ENCODE measurements at regions not wholly inside any gene's neighbourhood (a gene's known extent, or its start where the extent isn't known, plus 50 kb on each side); places are given as distances from the start of the nearest gene placed in this dataset.

DNA sequence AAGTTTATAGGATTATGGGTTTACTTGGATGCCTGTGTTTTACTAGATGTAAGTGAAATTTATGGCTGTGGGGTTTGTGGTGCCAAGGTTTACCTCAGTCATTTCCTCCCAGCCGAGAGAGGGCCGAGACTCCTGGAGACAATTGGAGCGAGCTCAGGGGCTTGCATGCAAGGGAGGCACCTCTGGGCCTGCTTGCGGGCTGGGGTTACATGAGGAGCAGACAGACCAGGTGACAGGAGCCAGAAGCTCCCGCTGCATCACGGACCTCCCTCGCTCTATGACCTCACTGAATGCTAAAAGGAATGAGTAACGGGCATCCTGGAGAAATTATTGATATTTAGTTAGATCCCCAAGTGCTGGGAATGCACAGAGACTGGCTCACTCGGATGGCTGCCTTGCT lies 275.2 kb upstream of the KIRREL3 start (continued):
- TF ChIP-seq, protein P1, sequence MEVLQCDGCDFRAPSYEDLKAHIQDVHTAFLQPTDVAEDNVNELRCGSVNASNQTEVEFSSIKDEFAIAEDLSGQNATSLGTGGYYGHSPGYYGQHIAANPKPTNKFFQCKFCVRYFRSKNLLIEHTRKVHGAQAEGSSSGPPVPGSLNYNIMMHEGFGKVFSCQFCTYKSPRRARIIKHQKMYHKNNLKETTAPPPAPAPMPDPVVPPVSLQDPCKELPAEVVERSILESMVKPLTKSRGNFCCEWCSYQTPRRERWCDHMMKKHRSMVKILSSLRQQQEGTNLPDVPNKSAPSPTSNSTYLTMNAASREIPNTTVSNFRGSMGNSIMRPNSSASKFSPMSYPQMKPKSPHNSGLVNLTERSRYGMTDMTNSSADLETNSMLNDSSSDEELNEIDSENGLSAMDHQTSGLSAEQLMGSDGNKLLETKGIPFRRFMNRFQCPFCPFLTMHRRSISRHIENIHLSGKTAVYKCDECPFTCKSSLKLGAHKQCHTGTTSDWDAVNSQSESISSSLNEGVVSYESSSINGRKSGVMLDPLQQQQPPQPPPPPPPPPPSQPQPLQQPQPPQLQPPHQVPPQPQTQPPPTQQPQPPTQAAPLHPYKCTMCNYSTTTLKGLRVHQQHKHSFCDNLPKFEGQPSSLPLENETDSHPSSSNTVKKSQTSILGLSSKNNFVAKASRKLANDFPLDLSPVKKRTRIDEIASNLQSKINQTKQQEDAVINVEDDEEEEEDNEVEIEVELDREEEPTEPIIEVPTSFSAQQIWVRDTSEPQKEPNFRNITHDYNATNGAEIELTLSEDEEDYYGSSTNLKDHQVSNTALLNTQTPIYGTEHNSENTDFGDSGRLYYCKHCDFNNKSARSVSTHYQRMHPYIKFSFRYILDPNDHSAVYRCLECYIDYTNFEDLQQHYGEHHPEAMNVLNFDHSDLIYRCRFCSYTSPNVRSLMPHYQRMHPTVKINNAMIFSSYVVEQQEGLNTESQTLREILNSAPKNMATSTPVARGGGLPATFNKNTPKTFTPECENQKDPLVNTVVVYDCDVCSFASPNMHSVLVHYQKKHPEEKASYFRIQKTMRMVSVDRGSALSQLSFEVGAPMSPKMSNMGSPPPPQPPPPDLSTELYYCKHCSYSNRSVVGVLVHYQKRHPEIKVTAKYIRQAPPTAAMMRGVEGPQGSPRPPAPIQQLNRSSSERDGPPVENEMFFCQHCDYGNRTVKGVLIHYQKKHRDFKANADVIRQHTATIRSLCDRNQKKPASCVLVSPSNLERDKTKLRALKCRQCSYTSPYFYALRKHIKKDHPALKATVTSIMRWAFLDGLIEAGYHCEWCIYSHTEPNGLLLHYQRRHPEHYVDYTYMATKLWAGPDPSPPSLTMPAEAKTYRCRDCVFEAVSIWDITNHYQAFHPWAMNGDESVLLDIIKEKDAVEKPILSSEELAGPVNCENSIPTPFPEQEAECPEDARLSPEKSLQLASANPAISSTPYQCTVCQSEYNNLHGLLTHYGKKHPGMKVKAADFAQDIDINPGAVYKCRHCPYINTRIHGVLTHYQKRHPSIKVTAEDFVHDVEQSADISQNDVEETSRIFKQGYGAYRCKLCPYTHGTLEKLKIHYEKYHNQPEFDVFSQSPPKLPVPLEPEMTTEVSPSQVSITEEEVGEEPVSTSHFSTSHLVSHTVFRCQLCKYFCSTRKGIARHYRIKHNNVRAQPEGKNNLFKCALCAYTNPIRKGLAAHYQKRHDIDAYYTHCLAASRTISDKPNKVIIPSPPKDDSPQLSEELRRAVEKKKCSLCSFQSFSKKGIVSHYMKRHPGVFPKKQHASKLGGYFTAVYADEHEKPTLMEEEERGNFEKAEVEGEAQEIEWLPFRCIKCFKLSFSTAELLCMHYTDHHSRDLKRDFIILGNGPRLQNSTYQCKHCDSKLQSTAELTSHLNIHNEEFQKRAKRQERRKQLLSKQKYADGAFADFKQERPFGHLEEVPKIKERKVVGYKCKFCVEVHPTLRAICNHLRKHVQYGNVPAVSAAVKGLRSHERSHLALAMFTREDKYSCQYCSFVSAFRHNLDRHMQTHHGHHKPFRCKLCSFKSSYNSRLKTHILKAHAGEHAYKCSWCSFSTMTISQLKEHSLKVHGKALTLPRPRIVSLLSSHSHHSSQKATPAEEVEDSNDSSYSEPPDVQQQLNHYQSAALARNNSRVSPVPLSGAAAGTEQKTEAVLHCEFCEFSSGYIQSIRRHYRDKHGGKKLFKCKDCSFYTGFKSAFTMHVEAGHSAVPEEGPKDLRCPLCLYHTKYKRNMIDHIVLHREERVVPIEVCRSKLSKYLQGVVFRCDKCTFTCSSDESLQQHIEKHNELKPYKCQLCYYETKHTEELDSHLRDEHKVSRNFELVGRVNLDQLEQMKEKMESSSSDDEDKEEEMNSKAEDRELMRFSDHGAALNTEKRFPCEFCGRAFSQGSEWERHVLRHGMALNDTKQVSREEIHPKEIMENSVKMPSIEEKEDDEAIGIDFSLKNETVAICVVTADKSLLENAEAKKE (CRISPR knock-in tag; IDR thresholded peaks at IDR 0.05), result no peak
- TF ChIP-seq EZH2phosphoT487 (IDR thresholded peaks at IDR 0.05; ENCODE audit: unreplicated experiment) (no peak), CREB1 (CRISPR knock-in tag; IDR thresholded peaks at IDR 0.05; ENCODE audit: low read depth) (no peak), JUNB (IDR thresholded peaks at IDR 0.05; ENCODE audit: unreplicated experiment) (no peak), ETS1 (IDR thresholded peaks at IDR 0.05) (no peak), ZNF331 (CRISPR knock-in tag; IDR thresholded peaks at IDR 0.05; ENCODE audit: low read depth) (no peak)

- Histone ChIP-seq H3K4me1 (ENCODE audit: insufficient read depth) (peaks cover 10% of the 10 kb centered on the region), H3K27ac (ENCODE audit: low read depth) (no peak overlapping the region), H4K20me1 (replicated peaks; ENCODE audit: insufficient read depth) (no peaks in the 10 kb centered on the region), H3F3A (replicated peaks; ENCODE audit: low read depth) (no peaks in the 10 kb centered on the region), H3K36me3 (ENCODE audit: insufficient read depth) (no peaks in the 10 kb centered on the region), H3K27me3 (ENCODE audit: insufficient read depth) (no peaks in the 10 kb centered on the region), H3K4me3 (no peak overlapping the region), H3K9me2 (ENCODE audit: insufficient read depth) (peaks cover 17% of the 10 kb centered on the region; the same call in 1 of the 2 replicates), H2AFZ (no peak overlapping the region), H3K79me2 (replicated peaks; ENCODE audit: insufficient read depth) (no peaks in the 10 kb centered on the region), H3K4me2 (no peak overlapping the region)
- peaks cover 2% of the 10 kb centered on the region for H3K27me3 Mint-ChIP-seq (ENCODE audit: insufficient read depth, low read depth, poor library complexity)
- H3K4me1 Mint-ChIP-seq, result peaks cover 7% of the 10 kb centered on the region
- H3K4me3 Mint-ChIP-seq, result no peak overlapping the region
- no peaks in the 10 kb centered on the region for H3K9me3 Mint-ChIP-seq
- DNase-seq (ENCODE audit: low spot score) (no peak), ATAC-seq (no peak)
- H3K36me3 Mint-ChIP-seq (ENCODE audit: low read depth), result no peaks in the 10 kb centered on the region
- no peak overlapping the region for H3K27ac Mint-ChIP-seq
- TF ChIP-seq CREB1 (CRISPR knock-in tag; IDR thresholded peaks at IDR 0.05; ENCODE audit: low read depth) (no peak), POLR2AphosphoS5 (IDR thresholded peaks at IDR 0.05; ENCODE audit: low read depth) (no peak), JUNB (IDR thresholded peaks at IDR 0.05; ENCODE audit: unreplicated experiment) (no peak), ZNF114 (CRISPR knock-in tag; IDR thresholded peaks at IDR 0.05) (no peak), ZNF331 (CRISPR knock-in tag; IDR thresholded peaks at IDR 0.05; ENCODE audit: low read depth) (no peak)
- TF ChIP-seq, protein P1 (CRISPR knock-in tag; IDR thresholded peaks at IDR 0.05), result no peak
Measured at GRCh38 chr11:127274328-127274676, 273.7 kb upstream of the KIRREL3 start.

Measured in GM23338 (cell line).